ENCODE measurements at regions not wholly inside any gene's neighbourhood (a gene's known extent, or its start where the extent isn't known, plus 50 kb on each side); places are given as distances from the start of the nearest gene placed in this dataset.

- TF ChIP-seq CTCF (IDR thresholded peaks at IDR 0.05; ENCODE audit: insufficient read depth, low read length), result no peak
- no peak overlapping the region for H3K4me3 ChIP-seq (ENCODE audit: low read depth, low read length)
- DNase-seq (ENCODE audit: low read depth), result no peak
These were observed 1177.3 kb upstream of the MIR17HG start for GRCh38 chr13:90170208-90170607.

GRCh38 chr13:90171649-90172048 lies 1175.8 kb upstream of the MIR17HG start:
- DNase-seq (ENCODE audit: low read depth), result no peak
- no peak for TF ChIP-seq CTCF (IDR thresholded peaks at IDR 0.05; ENCODE audit: insufficient read depth, low read length)
- no peak overlapping the region for H3K4me3 ChIP-seq (ENCODE audit: low read depth, low read length)

- no peak for TF ChIP-seq CTCF (IDR thresholded peaks at IDR 0.05; ENCODE audit: insufficient read depth, low read length)
- no peak for DNase-seq (ENCODE audit: low read depth)
- no peak overlapping the region for H3K4me3 ChIP-seq (ENCODE audit: low read depth, low read length)
These were observed 1170.0 kb upstream of the MIR17HG start for GRCh38 chr13:90177512-90177911.

GRCh38 chr13:90184355-90184754 lies 1163.1 kb upstream of the MIR17HG start:
- DNase-seq (ENCODE audit: low read depth), result no peak
- TF ChIP-seq CTCF (IDR thresholded peaks at IDR 0.05; ENCODE audit: insufficient read depth, low read length), result no peak
- H3K4me3 ChIP-seq (ENCODE audit: low read depth, low read length), result no peak overlapping the region

- DNase-seq (ENCODE audit: low read depth), result no peak
These were observed 1161.8 kb upstream of the MIR17HG start for GRCh38 chr13:90185734-90186133.

GRCh38 chr13:90187478-90188350 lies 1159.8 kb upstream of the MIR17HG start:
- H3K4me3 ChIP-seq (ENCODE audit: low read depth, low read length), result no peak overlapping the region
- no peak for DNase-seq (ENCODE audit: low read depth)
- no peak for TF ChIP-seq CTCF (IDR thresholded peaks at IDR 0.05; ENCODE audit: insufficient read depth, low read length)

More at GRCh38 chr13:90185734-90186133, 1161.8 kb upstream of the MIR17HG start:
- TF ChIP-seq CTCF (IDR thresholded peaks at IDR 0.05; ENCODE audit: insufficient read depth, low read length), result no peak
- H3K4me3 ChIP-seq (ENCODE audit: low read depth, low read length), result no peak overlapping the region

- no peak for DNase-seq (ENCODE audit: low read depth)
- no peak overlapping the region for H3K4me3 ChIP-seq (ENCODE audit: low read depth, low read length)
- TF ChIP-seq CTCF (IDR thresholded peaks at IDR 0.05; ENCODE audit: insufficient read depth, low read length), result no peak
These were observed 1159.2 kb upstream of the MIR17HG start for GRCh38 chr13:90188351-90188636.
